OCI-LY3 (cell line): ENCODE measurements at regions not wholly inside any gene's neighbourhood (a gene's known extent, or its start where the extent isn't known, plus 50 kb on each side); places are given as distances from the start of the nearest gene placed in this dataset.

ENCODE experiments used
- H2AFZ ChIP-seq: fragments of 200-600, 300-600 bp; shearing (Covaris generic); 2 replicates; pipeline ENCODE4 v1.6.0; 2014; ENCODE audit warnings: antibody characterized with exemption, low read depth, low read length
- H3K27ac ChIP-seq: fragments of 200-600, 300-600 bp; sonication (generic); 2 replicates; pipeline ENCODE4 v1.5.1; 2014; ENCODE audit warnings: mild to moderate bottlenecking, low read length, moderate library complexity, mixed read lengths
- H3K27me3 ChIP-seq: fragments of 200-600, 300-600 bp; sonication (generic); 2 replicates; pipeline ENCODE4 v1.6.1; 2014; ENCODE audit warnings: low read depth, low read length, mixed read lengths
- H3K36me3 ChIP-seq: fragments of 200-600, 300-600 bp; sonication (generic); replicated peaks from 2 replicates; pipeline ENCODE3; 2014; ENCODE audit warnings: low read depth, low read length, mixed read lengths
- H3K4me1 ChIP-seq: fragments of 300-600, 200-600 bp; sonication (generic); 2 replicates; pipeline ENCODE4 v1.6.1; 2014; ENCODE audit warnings: low read length, mixed read lengths
- H3K4me2 ChIP-seq: fragments of 200-600, 300-600 bp; sonication (generic); 2 replicates; pipeline ENCODE4 v1.6.1; 2014; ENCODE audit warnings: low read length, mixed read lengths
- H3K4me3 ChIP-seq: fragments of 300-600, 200-600 bp; sonication (generic); 2 replicates; pipeline ENCODE4 v1.5.1; 2014; ENCODE audit warnings: antibody characterized with exemption, mild to moderate bottlenecking, low read length, moderate library complexity
- H3K79me2 ChIP-seq: fragments of 300-600, 200-600 bp; shearing (Covaris generic); 2 replicates; pipeline ENCODE4 v1.6.1; 2014; ENCODE audit warnings: mild to moderate bottlenecking, low read length, mixed read lengths
- H3K9ac ChIP-seq: fragments of 300-600, 200-600 bp; shearing (Covaris generic); 2 replicates; pipeline ENCODE4 v1.6.0; 2014; ENCODE audit warnings: mild to moderate bottlenecking, low read length, moderate library complexity
- H3K9me3 ChIP-seq: fragments of 200-600, 300-600 bp; shearing (Covaris generic); 2 replicates; pipeline ENCODE4 v1.6.1; 2014; ENCODE audit warnings: low read length, mixed read lengths; ENCODE audit not compliant: insufficient read depth
- H4K20me1 ChIP-seq: fragments of 200-600, 300-600 bp; sonication (generic); 2 replicates; pipeline ENCODE4 v1.6.1; 2016; ENCODE audit warnings: low read length, mixed read lengths; ENCODE audit not compliant: insufficient read depth
- CTCF ChIP-seq: fragments of 200-600, 300-600 bp; sonication (generic); IDR thresholded peaks from 2 replicates; pipeline ENCODE4 v1.5.1; 2014; ENCODE audit warnings: antibody characterized with exemption, low read length, low read depth
- EZH2phosphoT487 ChIP-seq: fragments of 200-600 bp; shearing (Covaris generic); IDR thresholded peaks from 2 replicates; pipeline ENCODE4 v1.6.1; 2018; ENCODE audit warnings: antibody characterized with exemption, mixed run types, low read depth

GRCh38 chr12:43098766-43099550 lies 453.0 kb downstream of the ADAMTS20 start:
- no peaks in the 10 kb centered on the region for H3K27me3 ChIP-seq
- H3K9ac ChIP-seq = no peak overlapping the region
- H4K20me1 ChIP-seq = no peaks in the 10 kb centered on the region
- TF ChIP-seq CTCF (no peak), EZH2phosphoT487 (no peak)
- no peak overlapping the region for H3K27ac ChIP-seq
- no peak overlapping the region for H3K4me3 ChIP-seq
- no peaks in the 10 kb centered on the region for H3K79me2 ChIP-seq
- no peaks in the 10 kb centered on the region for H3K36me3 ChIP-seq
- no peak overlapping the region for H3K4me2 ChIP-seq
- H2AFZ ChIP-seq = no peak overlapping the region
- H3K9me3 ChIP-seq = no peaks in the 10 kb centered on the region
- H3K4me1 ChIP-seq = no peaks in the 10 kb centered on the region

- Histone ChIP-seq H3K4me2 (no peak overlapping the region), H3K27ac (no peak overlapping the region)
Observed at GRCh38 chr12:43098071-43098470, 453.9 kb downstream of the ADAMTS20 start.

GRCh38 chr12:43097471-43097870 lies 454.5 kb downstream of the ADAMTS20 start:
- TF ChIP-seq EZH2phosphoT487 (no peak), CTCF (no peak)
- Histone ChIP-seq H4K20me1 (no peaks in the 10 kb centered on the region), H3K36me3 (no peaks in the 10 kb centered on the region), H3K4me3 (no peak overlapping the region), H2AFZ (no peak overlapping the region), H3K79me2 (no peaks in the 10 kb centered on the region), H3K4me1 (no peaks in the 10 kb centered on the region), H3K9me3 (no peaks in the 10 kb centered on the region), H3K27me3 (no peaks in the 10 kb centered on the region), H3K27ac (no peak overlapping the region), H3K4me2 (no peak overlapping the region), H3K9ac (no peak overlapping the region)

More at GRCh38 chr12:43098071-43098470, 453.9 kb downstream of the ADAMTS20 start:
- TF ChIP-seq CTCF = no peak
- no peak for TF ChIP-seq EZH2phosphoT487
- Histone ChIP-seq H3K27me3 (no peaks in the 10 kb centered on the region), H3K4me3 (no peak overlapping the region), H3K9ac (no peak overlapping the region), H2AFZ (no peak overlapping the region), H3K79me2 (no peaks in the 10 kb centered on the region), H3K9me3 (no peaks in the 10 kb centered on the region), H3K36me3 (no peaks in the 10 kb centered on the region), H4K20me1 (no peaks in the 10 kb centered on the region), H3K4me1 (no peaks in the 10 kb centered on the region)

- no peaks in the 10 kb centered on the region for H3K79me2 ChIP-seq
- no peaks in the 10 kb centered on the region for H4K20me1 ChIP-seq
Observed at GRCh38 chr12:43095669-43096280, 456.2 kb downstream of the ADAMTS20 start.

More at GRCh38 chr12:43095669-43096280, 456.2 kb downstream of the ADAMTS20 start:
- Histone ChIP-seq H3K27ac (no peak overlapping the region), H3K9ac (no peak overlapping the region), H3K4me2 (no peak overlapping the region), H2AFZ (no peak overlapping the region), H3K4me3 (no peak overlapping the region), H3K4me1 (no peaks in the 10 kb centered on the region), H3K27me3 (no peaks in the 10 kb centered on the region), H3K36me3 (no peaks in the 10 kb centered on the region), H3K9me3 (no peaks in the 10 kb centered on the region)
- TF ChIP-seq EZH2phosphoT487 = no peak
